H9 (cell line): ENCODE measurements at regions not wholly inside any gene's neighbourhood (a gene's known extent, or its start where the extent isn't known, plus 50 kb on each side); places are given as distances from the start of the nearest gene placed in this dataset.

Experiments
- DNase-seq: peaks from one replicate; pipeline ENCODE4 v3.0.0-alpha.2; 2017
- H2AFZ ChIP-seq: one replicate; pipeline ENCODE4 v1.6.1; 2013; ENCODE audit warnings: mild to moderate bottlenecking, low read length, control low read depth, moderate library complexity
- H2AK5ac ChIP-seq: 2 replicates; pipeline ENCODE4 v1.6.1; 2013; ENCODE audit warnings: low read length, control low read depth, mixed read lengths; ENCODE audit not compliant: insufficient read length
- H2BK120ac ChIP-seq: one replicate; pipeline ENCODE4 v1.6.1; 2013; ENCODE audit warnings: low read depth, mild to moderate bottlenecking, low read length, control low read depth, inconsistent platforms; ENCODE audit not compliant: poor library complexity, severe bottlenecking
- H2BK12ac ChIP-seq: 2 replicates; pipeline ENCODE4 v1.6.1; 2013; ENCODE audit warnings: low read length, control low read depth, mixed read lengths, low read depth; ENCODE audit not compliant: insufficient read length
- H2BK15ac ChIP-seq: 2 replicates; pipeline ENCODE4 v1.6.1; 2013; ENCODE audit warnings: low read depth, low read length, control low read depth
- H2BK20ac ChIP-seq: one replicate; pipeline ENCODE4 v1.6.1; 2013; ENCODE audit warnings: low read depth, mild to moderate bottlenecking, low read length, control low read depth, inconsistent platforms; ENCODE audit not compliant: poor library complexity, severe bottlenecking
- H2BK5ac ChIP-seq: 2 replicates; pipeline ENCODE4 v1.6.1; 2013; ENCODE audit warnings: low read length, control low read depth, mixed read lengths; ENCODE audit not compliant: insufficient read length
- H3K14ac ChIP-seq: 2 replicates; pipeline ENCODE4 v1.6.1; 2013; ENCODE audit warnings: low read length, control low read depth; ENCODE audit not compliant: insufficient read depth
- H3K18ac ChIP-seq: 2 replicates; pipeline ENCODE4 v1.6.1; 2013; ENCODE audit warnings: low read depth, mild to moderate bottlenecking, mixed read lengths, low read length, control low read depth; ENCODE audit not compliant: insufficient read length
- H3K23ac ChIP-seq: 2 replicates; pipeline ENCODE4 v1.6.1; 2013; ENCODE audit warnings: low read length, control low read depth, mixed read lengths, low read depth; ENCODE audit not compliant: insufficient read length
- H3K23me2 ChIP-seq: 2 replicates; pipeline ENCODE4 v1.6.1; 2013; ENCODE audit warnings: low read depth, mild to moderate bottlenecking, mixed read lengths, low read length, control low read depth; ENCODE audit not compliant: insufficient read length, poor library complexity, severe bottlenecking
- H3K27ac ChIP-seq: 2 replicates; pipeline ENCODE4 v1.5.1; 2013; ENCODE audit warnings: low read length, control low read depth, mixed read lengths, low read depth; ENCODE audit not compliant: insufficient read length
- H3K27me3 ChIP-seq: 2 replicates; pipeline ENCODE4 v1.6.1; 2013; ENCODE audit warnings: low read length, control low read depth, inconsistent platforms; ENCODE audit not compliant: insufficient read depth
- H3K4ac ChIP-seq: 2 replicates; pipeline ENCODE4 v1.6.1; 2013; ENCODE audit warnings: low read depth, mild to moderate bottlenecking, control low read depth, inconsistent platforms, low read length, moderate library complexity
- H3K4me1 ChIP-seq: 2 replicates; pipeline ENCODE4 v1.6.1; 2013; ENCODE audit warnings: low read length, control low read depth, inconsistent platforms; ENCODE audit not compliant: insufficient read depth
- H3K4me2 ChIP-seq: 2 replicates; pipeline ENCODE4 v1.6.1; 2013; ENCODE audit warnings: low read length, control low read depth, mixed read lengths; ENCODE audit not compliant: insufficient read length, insufficient read depth
- H3K56ac ChIP-seq: 2 replicates; pipeline ENCODE4 v1.6.1; 2013; ENCODE audit warnings: low read depth, mild to moderate bottlenecking, mixed read lengths, low read length, control low read depth; ENCODE audit not compliant: insufficient read length
- H3K79me1 ChIP-seq: 2 replicates; pipeline ENCODE4 v1.6.1; 2013; ENCODE audit warnings: low read depth, mild to moderate bottlenecking, moderate library complexity, low read length, control low read depth, inconsistent platforms; ENCODE audit not compliant: insufficient read depth, poor library complexity, severe bottlenecking
- H3K79me2 ChIP-seq: 2 replicates; pipeline ENCODE4 v1.6.1; 2013; ENCODE audit warnings: low read length, control low read depth, inconsistent platforms; ENCODE audit not compliant: insufficient read depth
- H3K9ac ChIP-seq: 2 replicates; pipeline ENCODE4 v1.6.1; 2013; ENCODE audit warnings: low read length, control low read depth, mixed read lengths; ENCODE audit not compliant: insufficient read length; ENCODE audit errors: extremely low read depth
- H3K9me3 ChIP-seq: one replicate; pipeline ENCODE4 v1.6.1; 2013; ENCODE audit warnings: low read depth, low read length, inconsistent platforms; ENCODE audit not compliant: control insufficient read depth
- H3T11ph ChIP-seq: one replicate; pipeline ENCODE4 v1.6.1; 2013; ENCODE audit warnings: mild to moderate bottlenecking, low read length, control low read depth, inconsistent platforms
- H4K20me1 ChIP-seq: one replicate; pipeline ENCODE4 v1.6.1; 2013; ENCODE audit not compliant: control insufficient read depth, insufficient read length, insufficient read depth
- H4K5ac ChIP-seq: 2 replicates; pipeline ENCODE4 v1.6.1; 2013; ENCODE audit warnings: low read depth, mild to moderate bottlenecking, mixed read lengths, low read length, control low read depth; ENCODE audit not compliant: insufficient read length
- H4K8ac ChIP-seq: replicated peaks from 2 replicates; pipeline ENCODE4 v1.6.1; 2013; ENCODE audit warnings: low read length, control low read depth, mixed read lengths, low read depth; ENCODE audit not compliant: insufficient read length
- H4K91ac ChIP-seq: 2 replicates; pipeline ENCODE4 v1.6.1; 2013; ENCODE audit warnings: low read depth, mild to moderate bottlenecking, moderate library complexity, mixed read lengths, low read length, control low read depth; ENCODE audit not compliant: insufficient read length
- H3K27ac Mint-ChIP-seq, 3 experiments: 2 replicates in 2 of 3; 3 replicates in 1 of 3; pipeline ENCODE4 v1.8.0; 2020 to 2021; ENCODE audit warnings: mixed read lengths in 3 of 3, mild to moderate bottlenecking in 1 of 3, moderate library complexity in 1 of 3
- H3K27me3 Mint-ChIP-seq: 2 replicates; pipeline ENCODE4 v1.8.0; 2021; ENCODE audit warnings: low read depth, mild to moderate bottlenecking, moderate library complexity, mixed read lengths
- H3K36me3 Mint-ChIP-seq, 3 experiments: 2 replicates in 2 of 3; 3 replicates in 1 of 3; pipeline ENCODE4 v1.8.0; 2020 to 2021; ENCODE audit warnings: low read depth in 3 of 3, mixed read lengths in 3 of 3; ENCODE audit not compliant: insufficient read depth in 1 of 3
- H3K4me1 Mint-ChIP-seq, 2 experiments: 2 replicates each; pipeline ENCODE4 v1.8.0; 2020; ENCODE audit warnings: mixed read lengths in 2 of 2
- H3K4me3 Mint-ChIP-seq, 2 experiments: 2 replicates in 1 of 2; 3 replicates in 1 of 2; pipeline ENCODE4 v1.8.0; 2020 to 2021; ENCODE audit warnings: mild to moderate bottlenecking in 2 of 2, mixed read lengths in 2 of 2, moderate library complexity in 1 of 2
- H3K9me3 Mint-ChIP-seq, 2 experiments: 2 replicates in 1 of 2; 3 replicates in 1 of 2; pipeline ENCODE4 v1.8.0; 2020; ENCODE audit warnings: mild to moderate bottlenecking in 2 of 2, mixed read lengths in 2 of 2, moderate library complexity in 1 of 2
- WGBS: extraction: QIAGEN DNeasy Blood & Tissue Kit; methylation state at CpG from one replicate; pipeline ENCODE4 v1.1.7; 2013; ENCODE audit warnings: missing lambda C conversion rate, low lambda C conversion rate, mixed read lengths; ENCODE audit not compliant: insufficient read length; ENCODE audit errors: extremely low coverage; 5-methylcytosine and 5-hydroxymethylcytosine counted together
- TF ChIP-seq, protein P1 (sequence below): fragments of 200-600 bp; sonication (generic); conservative IDR thresholded peaks from 3 replicates; pipeline ENCODE4 v1.8.0; 2021; ENCODE audit warnings: antibody characterized with exemption, mild to moderate bottlenecking

DNA sequence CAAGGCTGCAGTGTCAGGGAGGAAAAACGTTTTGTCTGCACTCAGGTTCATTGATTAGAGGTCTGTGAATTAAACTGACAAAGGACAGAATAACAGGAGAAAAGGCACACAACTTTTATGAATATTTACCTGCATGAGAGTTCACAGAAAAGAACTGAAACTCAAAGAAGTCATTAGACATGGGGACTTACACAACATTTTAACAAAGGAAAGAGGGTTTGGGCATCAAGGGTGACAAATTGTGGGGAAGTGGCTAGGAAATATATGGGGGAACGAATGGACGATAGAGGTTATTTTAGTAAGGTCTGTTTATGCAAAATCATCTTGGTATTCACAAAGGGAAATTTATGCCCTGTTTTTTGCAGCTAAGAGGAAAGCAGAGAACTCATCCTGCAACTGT is 65.6 kb upstream of the C15orf39 start:
- peaks cover 5 to 9% of the 10 kb centered on the region in 2 experiments; a peak in 4 of 5 replicates for H3K9me3 Mint-ChIP-seq
- Histone ChIP-seq H2BK15ac (no peak overlapping the region), H3K23me2 (no peaks in the 10 kb centered on the region), H3K4me1 (no peaks in the 10 kb centered on the region), H3K27ac (no peak overlapping the region), H3K23ac (no peak overlapping the region), H4K8ac (no peak overlapping the region), H3T11ph (no peak overlapping the region), H4K91ac (no peak overlapping the region), H3K14ac (no peak overlapping the region), H2AK5ac (no peak overlapping the region), H2AFZ (no peak overlapping the region), H3K27me3 (no peaks in the 10 kb centered on the region), H3K56ac (no peak overlapping the region), H3K79me2 (no peaks in the 10 kb centered on the region), H3K9me3 (no peaks in the 10 kb centered on the region), H3K4me2 (no peak overlapping the region), H2BK12ac (no peak overlapping the region), H3K9ac (no peak overlapping the region), H2BK20ac (no peak overlapping the region), H2BK5ac (no peak overlapping the region), H3K18ac (no peak overlapping the region), H3K4ac (no peak overlapping the region), H4K20me1 (no peaks in the 10 kb centered on the region), H4K5ac (no peak overlapping the region), H2BK120ac (no peak overlapping the region), H3K79me1 (no peaks in the 10 kb centered on the region)
- no peak overlapping the region for H3K27ac Mint-ChIP-seq
- peaks cover 22 to 30% of the 10 kb centered on the region in 2 experiments for H3K4me1 Mint-ChIP-seq
- no peak overlapping the region for H3K4me3 Mint-ChIP-seq
- TF ChIP-seq, protein P1, sequence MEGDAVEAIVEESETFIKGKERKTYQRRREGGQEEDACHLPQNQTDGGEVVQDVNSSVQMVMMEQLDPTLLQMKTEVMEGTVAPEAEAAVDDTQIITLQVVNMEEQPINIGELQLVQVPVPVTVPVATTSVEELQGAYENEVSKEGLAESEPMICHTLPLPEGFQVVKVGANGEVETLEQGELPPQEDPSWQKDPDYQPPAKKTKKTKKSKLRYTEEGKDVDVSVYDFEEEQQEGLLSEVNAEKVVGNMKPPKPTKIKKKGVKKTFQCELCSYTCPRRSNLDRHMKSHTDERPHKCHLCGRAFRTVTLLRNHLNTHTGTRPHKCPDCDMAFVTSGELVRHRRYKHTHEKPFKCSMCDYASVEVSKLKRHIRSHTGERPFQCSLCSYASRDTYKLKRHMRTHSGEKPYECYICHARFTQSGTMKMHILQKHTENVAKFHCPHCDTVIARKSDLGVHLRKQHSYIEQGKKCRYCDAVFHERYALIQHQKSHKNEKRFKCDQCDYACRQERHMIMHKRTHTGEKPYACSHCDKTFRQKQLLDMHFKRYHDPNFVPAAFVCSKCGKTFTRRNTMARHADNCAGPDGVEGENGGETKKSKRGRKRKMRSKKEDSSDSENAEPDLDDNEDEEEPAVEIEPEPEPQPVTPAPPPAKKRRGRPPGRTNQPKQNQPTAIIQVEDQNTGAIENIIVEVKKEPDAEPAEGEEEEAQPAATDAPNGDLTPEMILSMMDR, result no peak
- DNase-seq, result no peak
- H3K36me3 Mint-ChIP-seq, result peaks cover 0 to 5% (median 0%) of the 10 kb centered on the region in 3 experiments; a peak in 3 of 7 replicates
- H3K27me3 Mint-ChIP-seq, result peaks cover 15% of the 10 kb centered on the region
- WGBS, result 100% methylated on average over 2 of the region's 3 CpGs
